ENCODE measurements at regions not wholly inside any gene's neighbourhood (a gene's known extent, or its start where the extent isn't known, plus 50 kb on each side); places are given as distances from the start of the nearest gene placed in this dataset.
"Not testable (repeated sequence)": the region's sequence is repeated elsewhere in the genome, so short reads cannot be mapped to it uniquely, and the experiment has no call there.

GRCh38 chr1:83342995-83343394 is 655.9 kb downstream of the TTLL7 start:
- TF ChIP-seq CTCF, POLR2AphosphoS5, EP300 (IDR thresholded peaks at IDR 0.05): not testable (repeated sequence)
